ENCODE measurements at regions not wholly inside any gene's neighbourhood (a gene's known extent, or its start where the extent isn't known, plus 50 kb on each side); places are given as distances from the start of the nearest gene placed in this dataset.

DNA sequence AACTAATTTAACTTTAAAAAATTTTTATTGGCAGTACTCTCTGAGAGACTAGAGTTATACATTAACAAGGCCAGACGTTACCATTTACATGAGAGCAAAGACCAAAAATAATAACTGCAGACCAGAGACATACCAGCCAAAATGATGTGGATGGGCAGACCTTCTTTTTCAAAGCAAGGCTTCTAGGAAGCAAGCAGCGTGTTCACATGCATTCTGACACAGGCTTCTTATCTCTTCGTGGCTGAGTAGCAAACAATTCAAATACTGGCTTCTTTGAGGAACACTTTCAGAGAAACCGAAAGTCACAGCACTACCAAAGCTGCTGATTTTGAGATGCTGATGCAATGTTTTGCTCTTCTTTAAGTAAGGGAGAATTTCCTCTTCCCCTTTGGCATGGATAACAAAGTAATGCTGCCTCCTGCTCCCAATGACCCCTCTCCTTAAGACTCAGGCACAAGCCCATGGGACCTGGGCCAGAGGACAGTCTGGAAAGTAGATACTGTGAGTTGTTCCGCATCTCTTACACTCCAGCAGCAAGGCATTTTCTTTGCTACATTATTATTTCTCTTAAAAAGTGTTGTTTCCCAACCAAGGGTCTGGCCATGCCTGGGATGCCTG is 181.9 kb downstream of the MREG start (continued):
- TF ChIP-seq, protein P1, sequence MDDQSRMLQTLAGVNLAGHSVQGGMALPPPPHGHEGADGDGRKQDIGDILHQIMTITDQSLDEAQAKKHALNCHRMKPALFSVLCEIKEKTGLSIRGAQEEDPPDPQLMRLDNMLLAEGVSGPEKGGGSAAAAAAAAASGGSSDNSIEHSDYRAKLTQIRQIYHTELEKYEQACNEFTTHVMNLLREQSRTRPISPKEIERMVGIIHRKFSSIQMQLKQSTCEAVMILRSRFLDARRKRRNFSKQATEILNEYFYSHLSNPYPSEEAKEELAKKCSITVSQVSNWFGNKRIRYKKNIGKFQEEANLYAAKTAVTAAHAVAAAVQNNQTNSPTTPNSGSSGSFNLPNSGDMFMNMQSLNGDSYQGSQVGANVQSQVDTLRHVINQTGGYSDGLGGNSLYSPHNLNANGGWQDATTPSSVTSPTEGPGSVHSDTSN (IDR thresholded peaks at IDR 0.05), result no peak

DNA sequence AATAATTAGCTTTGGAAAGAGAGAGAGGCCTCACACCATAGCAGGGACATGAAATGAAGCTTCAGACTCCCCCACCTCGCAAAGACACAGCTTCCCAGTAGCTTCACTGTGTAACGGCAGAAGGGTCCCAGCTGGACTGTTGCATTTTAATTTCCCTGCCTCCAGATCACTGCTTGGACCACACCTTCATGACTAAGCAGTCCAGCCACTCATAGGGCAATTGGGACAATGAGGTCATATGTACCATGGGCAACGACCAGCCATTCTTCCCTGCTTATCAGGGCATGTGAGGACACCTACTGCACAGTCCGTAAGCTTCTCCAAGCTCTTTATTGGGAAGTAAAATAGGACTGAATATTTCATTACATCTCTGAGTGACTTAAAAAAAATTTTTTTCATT is 183.0 kb downstream of the MREG start:
- DNase-seq, result no peak
- no peak overlapping the region for H3K4me2 ChIP-seq

DNA sequence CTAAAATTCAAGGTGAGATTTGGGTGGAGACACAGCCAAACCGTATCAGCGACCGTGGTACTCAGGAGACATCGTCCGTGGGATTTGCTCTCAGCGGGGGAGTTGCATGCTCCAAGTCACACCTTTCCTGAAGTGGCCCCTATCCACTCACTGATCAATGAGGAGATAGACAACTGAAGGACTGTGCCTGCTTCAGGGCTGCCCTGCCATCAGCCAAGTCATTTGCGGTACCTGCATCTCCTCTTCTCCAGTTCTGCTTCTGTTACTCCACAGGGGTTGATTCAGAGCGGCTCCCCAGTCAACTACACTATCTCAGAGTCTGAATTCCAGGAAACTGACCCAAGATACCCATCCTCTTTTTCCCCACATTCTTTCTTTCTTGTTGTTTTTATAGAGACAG is 184.1 kb downstream of the MREG start:
- CTCF ChIA-PET, result interaction anchor here (0.6 to 1.1 kb wide), 3 partner anchors 40 to 378 kb away, joined by 3 to 4 read pairs (median 3); no protein-coding TSS in a partner anchor
- TF ChIP-seq FOSL2 (IDR thresholded peaks at IDR 0.05; ENCODE audit: borderline replicate concordance, low read depth), result no peak
- no peak for TF ChIP-seq CHD2 (IDR thresholded peaks at IDR 0.05; ENCODE audit: low read length, partially characterized antibody)
- no peak for TF ChIP-seq GABPA (IDR thresholded peaks at IDR 0.05; ENCODE audit: low read depth)
- TF ChIP-seq ELF1 (IDR thresholded peaks at IDR 0.05), result no peak

More for the DNA sequence above, 183.0 kb downstream of the MREG start:
- Histone ChIP-seq H3K4me1 (ENCODE audit: control insufficient read depth in 1 of 2, insufficient read depth in 2 of 2, low read depth in 1 of 2, low read length in 1 of 2) (peaks cover 3 to 21% of the 10 kb centered on the region in 2 experiments; a peak in 2 of 4 replicates), H3K9ac (no peak overlapping the region), H3F3A (replicated peaks; ENCODE audit: insufficient read depth) (peaks cover 13% of the 10 kb centered on the region), H3K4me3 (ENCODE audit: low read depth in 2 of 2, low read length in 1 of 2) (no peak overlapping the region), H3K36me3 (replicated peaks in 1 of 2; ENCODE audit: control insufficient read depth in 1 of 2, insufficient read depth in 2 of 2, low read length in 1 of 2) (no peaks in the 10 kb centered on the region), H3K9me2 (no peaks in the 10 kb centered on the region), H3K27ac (ENCODE audit: low read depth in 2 of 2, low read length in 1 of 2) (no peak overlapping the region), H3K79me2 (ENCODE audit: insufficient read depth) (no peaks in the 10 kb centered on the region), H2AFZ (ENCODE audit: low read depth) (no peak overlapping the region; the same call in 1 of the 2 replicates), H3K27me3 (ENCODE audit: insufficient read depth) (no peaks in the 10 kb centered on the region), H3K9me3 (no peaks in the 10 kb centered on the region), H4K20me1 (ENCODE audit: insufficient read depth) (no peaks in the 10 kb centered on the region)
- 76% methylated on average over 4 of the region's 4 CpGs for WGBS (ENCODE audit: low lambda C conversion rate)
- TF ChIP-seq POLR2AphosphoS5 (IDR thresholded peaks at IDR 0.05; ENCODE audit: low read depth, low read length) (no peak), NRF1 (IDR thresholded peaks at IDR 0.05; ENCODE audit: low read depth, low read length) (no peak), EZH2phosphoT487 (IDR thresholded peaks at IDR 0.05; ENCODE audit: borderline replicate concordance, low read depth) (no peak), GATA2 (CRISPR knock-in tag; IDR thresholded peaks at IDR 0.05) (no peak), MXI1 (IDR thresholded peaks at IDR 0.05; ENCODE audit: low read depth, low read length) (no peak), GABPA (IDR thresholded peaks at IDR 0.05; ENCODE audit: low read depth) (no peak), RAD21 (IDR thresholded peaks at IDR 0.05; ENCODE audit: low read length) (no peak), SMC3 (IDR thresholded peaks at IDR 0.05; ENCODE audit: low read depth, low read length) (no peak), MEF2A (IDR thresholded peaks at IDR 0.05; ENCODE audit: borderline replicate concordance, low read depth) (no peak), FOXJ3 (CRISPR knock-in tag; IDR thresholded peaks at IDR 0.05) (no peak), TAF1 (IDR thresholded peaks at IDR 0.05; ENCODE audit: borderline replicate concordance, low read depth, low read length) (no peak)
- ChIA-PET CTCF (interaction anchor here (1.4 to 1.5 kb wide), 2 partner anchors 10 to 15 kb away, joined by 4 to 6 read pairs; no protein-coding TSS in a partner anchor), POLR2A (no interaction called here)

More for the DNA sequence above, 184.1 kb downstream of the MREG start:
- Histone ChIP-seq H3K4me3 (ENCODE audit: low read depth in 2 of 2, low read length in 1 of 2) (no peak overlapping the region), H3K9ac (no peak overlapping the region), H3K27me3 (ENCODE audit: insufficient read depth) (no peaks in the 10 kb centered on the region), H3K4me1 (ENCODE audit: control insufficient read depth in 1 of 2, insufficient read depth in 2 of 2, low read depth in 1 of 2, low read length in 1 of 2) (peaks cover 3 to 21% of the 10 kb centered on the region in 2 experiments; a peak in 2 of 4 replicates), H3K27ac (ENCODE audit: low read depth in 2 of 2, low read length in 1 of 2) (no peak overlapping the region), H3K36me3 (replicated peaks in 1 of 2; ENCODE audit: control insufficient read depth in 1 of 2, insufficient read depth in 2 of 2, low read length in 1 of 2) (no peaks in the 10 kb centered on the region), H3K79me2 (ENCODE audit: insufficient read depth) (no peaks in the 10 kb centered on the region), H3K9me3 (no peaks in the 10 kb centered on the region), H3K9me2 (no peaks in the 10 kb centered on the region), H3F3A (replicated peaks; ENCODE audit: insufficient read depth) (peaks cover 13% of the 10 kb centered on the region), H2AFZ (ENCODE audit: low read depth) (no peak overlapping the region), H4K20me1 (ENCODE audit: insufficient read depth) (no peaks in the 10 kb centered on the region), H3K4me2 (no peak overlapping the region)
- WGBS (ENCODE audit: low lambda C conversion rate), result 96% methylated on average over 5 of the region's 8 CpGs
- no peak for DNase-seq
- POLR2A ChIA-PET, result no interaction called here

All from SK-N-SH (cell line).